Adrenal gland (tissue), 5 donors: ENCODE measurements at regions not wholly inside any gene's neighbourhood (a gene's known extent, or its start where the extent isn't known, plus 50 kb on each side); places are given as distances from the start of the nearest gene placed in this dataset.

Experiments
- CTCF ChIP-seq, 6 experiments: fragments of 450-650 bp in 4 of 6; fragments of 200-600 bp in 2 of 6; sonication (generic) in 1 of 6; IDR thresholded peaks; 1 replicate in 5 of 6; 2 replicates in 1 of 6; pipeline versions ENCODE4 v1.5.1 to v1.8.0; 2016 to 2021; ENCODE audit warnings: antibody characterized with exemption in 6 of 6, mild to moderate bottlenecking in 2 of 6, moderate library complexity in 1 of 6
- POLR2A ChIP-seq, 2 donors: fragments of 450-650 bp; IDR thresholded peaks; one replicate each; pipeline ENCODE4 v1.6.1; 2017; ENCODE audit warnings: antibody characterized with exemption in 2 of 2, mild to moderate bottlenecking in 2 of 2, moderate library complexity in 1 of 2
- donor health status: DM: no; HTN: no; CAD: no.

GRCh38 chr13:33745370-33746324, 72.3 kb upstream of the RFC3 start:
- TF ChIP-seq CTCF (IDR thresholded peaks at IDR 0.05) (no peak), POLR2A (IDR thresholded peaks at IDR 0.05) (no peak)
